ENCODE measurements at regions not wholly inside any gene's neighbourhood (a gene's known extent, or its start where the extent isn't known, plus 50 kb on each side); places are given as distances from the start of the nearest gene placed in this dataset.

- intact Hi-C loops (cut with micrococcal nuclease) = loop anchor here (1.0 to 10.0 kb wide), 3 partner anchors 80 to 716 kb away; no protein-coding TSS in a partner anchor
- peak; percentile 51 for DNase-seq (ENCODE audit: unreplicated experiment)
- no TSS peak for BruUV-seq (replicated peaks)
- ChIA-PET CTCF (interaction anchor here (0.6 to 4.8 kb wide), 28 partner anchors 9 to 1359 kb away, joined by 3 to 28 read pairs (median 5); partner anchors contain the start of gene RNASEH2B), POLR2A (interaction anchor here (0.5 to 21.3 kb wide), 13 partner anchors 9 to 826 kb away, joined by 3 to 429 read pairs (median 3); partner anchors contain the start of genes RNASEH2B and TRIM13)
- peak overlapping the region; percentile 97 for H3K4me3 Mint-ChIP-seq (ENCODE audit: unreplicated experiment)
- H3K4me1 Mint-ChIP-seq (ENCODE audit: insufficient read depth, unreplicated experiment) = peaks cover 13% of the 10 kb centered on the region
- H3K9me3 Mint-ChIP-seq (ENCODE audit: unreplicated experiment) = no peaks in the 10 kb centered on the region
- H3K36me3 Mint-ChIP-seq (ENCODE audit: insufficient read depth, unreplicated experiment) = peaks cover 33% of the 10 kb centered on the region
- no peaks in the 10 kb centered on the region for H3K27me3 Mint-ChIP-seq (ENCODE audit: insufficient read depth, unreplicated experiment)
- peak; percentile 59 for TF ChIP-seq CTCF (IDR thresholded peaks at IDR 0.05; ENCODE audit: unreplicated experiment)
- no peak overlapping the region for H3K27ac Mint-ChIP-seq (ENCODE audit: low read depth, unreplicated experiment)
Observed at GRCh38 chr13:50085063-50085462, 69.8 kb downstream of the KCNRG start.

- Mint-ChIP-seq H3K4me3 (ENCODE audit: unreplicated experiment) (no peak overlapping the region), H3K36me3 (ENCODE audit: insufficient read depth, unreplicated experiment) (peaks cover 16% of the 10 kb centered on the region), H3K9me3 (ENCODE audit: unreplicated experiment) (no peaks in the 10 kb centered on the region), H3K27me3 (ENCODE audit: insufficient read depth, unreplicated experiment) (no peaks in the 10 kb centered on the region), H3K27ac (ENCODE audit: low read depth, unreplicated experiment) (no peak overlapping the region), H3K4me1 (ENCODE audit: insufficient read depth, unreplicated experiment) (peaks cover 7% of the 10 kb centered on the region)
- CTCF ChIA-PET = interaction anchor here (0.7 to 1.7 kb wide), 3 partner anchors 7 to 711 kb away, joined by 3 to 5 read pairs (median 4); no protein-coding TSS in a partner anchor
- POLR2A ChIA-PET = interaction anchor here (0.6 to 4.4 kb wide), 4 partner anchors 9 to 240 kb away, joined by 3 to 20 read pairs (median 4); no protein-coding TSS in a partner anchor
- BruUV-seq (replicated peaks) = no TSS peak
- no peak for TF ChIP-seq CTCF (IDR thresholded peaks at IDR 0.05; ENCODE audit: unreplicated experiment)
- DNase-seq (ENCODE audit: unreplicated experiment) = no peak
- intact Hi-C loops (cut with micrococcal nuclease) = loop anchor here (10.0 kb wide), 1 partner anchor 75 kb away; no protein-coding TSS in a partner anchor
Observed at GRCh38 chr13:50089633-50090032, 74.4 kb downstream of the KCNRG start.

GRCh38 chr13:50090211-50090610, 75.0 kb downstream of the KCNRG start:
- Mint-ChIP-seq H3K27ac (ENCODE audit: low read depth, unreplicated experiment) (no peak overlapping the region), H3K4me3 (ENCODE audit: unreplicated experiment) (no peak overlapping the region), H3K9me3 (ENCODE audit: unreplicated experiment) (no peaks in the 10 kb centered on the region), H3K27me3 (ENCODE audit: insufficient read depth, unreplicated experiment) (no peaks in the 10 kb centered on the region), H3K36me3 (ENCODE audit: insufficient read depth, unreplicated experiment) (peaks cover 16% of the 10 kb centered on the region), H3K4me1 (ENCODE audit: insufficient read depth, unreplicated experiment) (peaks cover 7% of the 10 kb centered on the region)
- no TSS peak for BruUV-seq (replicated peaks)
- no peak for TF ChIP-seq CTCF (IDR thresholded peaks at IDR 0.05; ENCODE audit: unreplicated experiment)
- CTCF ChIA-PET = interaction anchor here (0.6 to 1.3 kb wide), 3 partner anchors 8 to 88 kb away, joined by 3 to 5 read pairs (median 4); no protein-coding TSS in a partner anchor
- intact Hi-C loops (cut with micrococcal nuclease) = no loop called here
- DNase-seq (ENCODE audit: unreplicated experiment) = no peak
- POLR2A ChIA-PET = interaction anchor here (0.6 to 4.4 kb wide), 4 partner anchors 9 to 240 kb away, joined by 3 to 20 read pairs (median 4); no protein-coding TSS in a partner anchor

GRCh38 chr13:50094615-50095293, 79.5 kb downstream of the KCNRG start:
- Mint-ChIP-seq H3K4me3 (ENCODE audit: unreplicated experiment) (no peak overlapping the region), H3K9me3 (ENCODE audit: unreplicated experiment) (peaks cover 14% of the 10 kb centered on the region), H3K27ac (ENCODE audit: low read depth, unreplicated experiment) (no peak overlapping the region), H3K36me3 (ENCODE audit: insufficient read depth, unreplicated experiment) (peaks cover 19% of the 10 kb centered on the region), H3K4me1 (ENCODE audit: insufficient read depth, unreplicated experiment) (no peaks in the 10 kb centered on the region), H3K27me3 (ENCODE audit: insufficient read depth, unreplicated experiment) (no peaks in the 10 kb centered on the region)
- BruUV-seq (replicated peaks) = no TSS peak
- peak; percentile 10 for DNase-seq (ENCODE audit: unreplicated experiment)
- no peak for TF ChIP-seq CTCF (IDR thresholded peaks at IDR 0.05; ENCODE audit: unreplicated experiment)
- ChIA-PET POLR2A (interaction anchor here (0.6 to 1.6 kb wide), 5 partner anchors 9 to 435 kb away, joined by 3 to 5 read pairs (median 3); no protein-coding TSS in a partner anchor), CTCF (interaction anchor here (1.2 to 2.4 kb wide), 2 partner anchors 10 to 116 kb away, joined by 3 to 12 read pairs; no protein-coding TSS in a partner anchor)
- intact Hi-C loops (cut with micrococcal nuclease) = no loop called here
